Activated naive CD4-positive, alpha-beta T cell treated with anti-CD3 and anti-CD28 coated beads, Interleukin-2, amount 10 ng/mL, durations not matched to agents 7 days and 5 days (primary cell): ENCODE measurements at regions not wholly inside any gene's neighbourhood (a gene's known extent, or its start where the extent isn't known, plus 50 kb on each side); places are given as distances from the start of the nearest gene placed in this dataset.
"Not testable (repeated sequence)": the region's sequence is repeated elsewhere in the genome, so short reads cannot be mapped to it uniquely, and the experiment has no call there.

Source experiments
- CTCF ChIA-PET: fragments of 350-600 bp; sonication (Branson Sonifier 250); formaldehyde crosslinking; loops from one replicate; lab custom pipeline; 2021; ENCODE audit warnings: antibody characterized with exemption; lab: Charles Lee
- DNase-seq: peaks from one replicate; pipeline ENCODE4 v3.0.0-alpha.2; 2020
- H3K27ac Mint-ChIP-seq: one replicate; pipeline ENCODE4 v1.8.0; 2021; ENCODE audit warnings: mild to moderate bottlenecking, moderate library complexity, mixed read lengths
- H3K27me3 Mint-ChIP-seq: one replicate; pipeline ENCODE4 v1.8.0; 2021; ENCODE audit warnings: mild to moderate bottlenecking, mixed read lengths
- H3K36me3 Mint-ChIP-seq: one replicate; pipeline ENCODE4 v1.8.0; 2021; ENCODE audit warnings: mixed read lengths
- H3K4me1 Mint-ChIP-seq: one replicate; pipeline ENCODE4 v1.8.0; 2021; ENCODE audit warnings: mixed read lengths
- H3K4me3 Mint-ChIP-seq: one replicate; pipeline ENCODE4 v1.8.0; 2021; ENCODE audit warnings: mild to moderate bottlenecking, moderate library complexity, mixed read lengths
- H3K9me3 Mint-ChIP-seq: one replicate; pipeline ENCODE4 v1.8.0; 2021; ENCODE audit warnings: mixed read lengths

DNA sequence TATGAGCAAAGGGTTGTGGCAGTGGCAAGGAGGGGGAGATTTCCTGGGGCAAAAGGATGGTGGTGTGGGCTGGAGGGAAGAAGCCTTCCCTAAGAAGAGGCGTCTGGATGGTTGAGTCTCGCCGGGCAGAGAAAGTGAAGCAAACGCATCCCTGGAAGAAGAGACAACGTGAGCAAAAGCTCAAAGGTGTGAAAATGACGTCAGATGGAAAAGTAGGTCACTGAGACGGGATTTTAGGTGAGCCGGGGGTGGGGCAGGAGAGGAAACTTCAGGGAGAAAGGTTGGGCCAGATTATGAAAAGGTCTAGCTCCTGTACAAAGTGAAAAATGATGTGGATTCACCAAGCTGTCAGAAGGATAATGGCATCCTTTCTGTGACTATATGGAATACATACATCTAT is 95.3 kb upstream of the KCNE2 start:
- DNase-seq: no peak
- no peak overlapping the region for H3K4me3 Mint-ChIP-seq
- no peak overlapping the region for H3K27ac Mint-ChIP-seq
- no peaks in the 10 kb centered on the region for H3K4me1 Mint-ChIP-seq
- peaks cover 2% of the 10 kb centered on the region for H3K27me3 Mint-ChIP-seq
- H3K36me3 Mint-ChIP-seq: no peaks in the 10 kb centered on the region
- H3K9me3 Mint-ChIP-seq: no peaks in the 10 kb centered on the region
- CTCF ChIA-PET: interaction anchor here (1.1 kb wide), 1 partner anchor 12 kb away, joined by 3 read pairs; no protein-coding TSS in a partner anchor

DNA sequence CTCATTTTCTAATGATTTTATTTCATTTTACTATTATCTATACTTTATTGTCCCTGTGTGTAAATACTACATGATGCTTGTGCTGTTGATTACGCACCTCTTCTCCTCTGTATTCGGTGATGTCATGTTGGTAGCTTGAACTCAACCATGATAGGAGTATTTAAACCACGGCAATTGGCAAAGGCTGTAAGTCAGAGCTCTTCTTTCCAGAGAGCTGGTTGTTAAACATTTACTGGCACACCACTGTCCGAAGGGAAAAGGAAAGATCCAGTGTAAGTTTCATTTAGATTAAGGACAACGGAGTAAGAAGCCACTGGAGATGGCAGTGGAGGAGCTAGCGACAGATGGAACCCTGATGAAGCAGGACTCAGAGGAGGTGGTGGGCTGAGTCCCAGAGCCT is 93.4 kb upstream of the KCNE2 start:
- no peak overlapping the region for H3K4me3 Mint-ChIP-seq
- no peak overlapping the region for H3K27ac Mint-ChIP-seq
- H3K4me1 Mint-ChIP-seq: no peaks in the 10 kb centered on the region
- CTCF ChIA-PET: no interaction called here
- DNase-seq: no peak
- H3K36me3 Mint-ChIP-seq: no peaks in the 10 kb centered on the region
- no peaks in the 10 kb centered on the region for H3K9me3 Mint-ChIP-seq
- peaks cover 8% of the 10 kb centered on the region for H3K27me3 Mint-ChIP-seq

- Mint-ChIP-seq H3K4me3 (no peak overlapping the region), H3K36me3 (no peaks in the 10 kb centered on the region), H3K27me3 (peaks cover 8% of the 10 kb centered on the region), H3K27ac (no peak overlapping the region), H3K4me1 (no peaks in the 10 kb centered on the region), H3K9me3 (no peaks in the 10 kb centered on the region)
- DNase-seq: no peak
- CTCF ChIA-PET: no interaction called here
These were observed 92.5 kb upstream of the KCNE2 start for GRCh38 chr21:34271189-34271851.

GRCh38 chr21:34272321-34272720 is 91.5 kb upstream of the KCNE2 start:
- Mint-ChIP-seq H3K4me1 (no peaks in the 10 kb centered on the region), H3K4me3 (no peak overlapping the region), H3K36me3 (no peaks in the 10 kb centered on the region), H3K9me3 (no peaks in the 10 kb centered on the region), H3K27me3 (peaks cover 8% of the 10 kb centered on the region), H3K27ac (no peak overlapping the region)
- CTCF ChIA-PET: no interaction called here
- no peak for DNase-seq

GRCh38 chr21:34274001-34274400 is 89.8 kb upstream of the KCNE2 start:
- Mint-ChIP-seq H3K9me3 (no peaks in the 10 kb centered on the region), H3K27me3 (peaks cover 8% of the 10 kb centered on the region), H3K36me3 (no peaks in the 10 kb centered on the region), H3K4me1 (no peaks in the 10 kb centered on the region), H3K4me3 (no peak overlapping the region), H3K27ac (no peak overlapping the region)
- CTCF ChIA-PET: interaction anchor here (1.1 kb wide), 1 partner anchor 351 kb away, joined by 4 read pairs; no protein-coding TSS in a partner anchor
- no peak for DNase-seq

DNA sequence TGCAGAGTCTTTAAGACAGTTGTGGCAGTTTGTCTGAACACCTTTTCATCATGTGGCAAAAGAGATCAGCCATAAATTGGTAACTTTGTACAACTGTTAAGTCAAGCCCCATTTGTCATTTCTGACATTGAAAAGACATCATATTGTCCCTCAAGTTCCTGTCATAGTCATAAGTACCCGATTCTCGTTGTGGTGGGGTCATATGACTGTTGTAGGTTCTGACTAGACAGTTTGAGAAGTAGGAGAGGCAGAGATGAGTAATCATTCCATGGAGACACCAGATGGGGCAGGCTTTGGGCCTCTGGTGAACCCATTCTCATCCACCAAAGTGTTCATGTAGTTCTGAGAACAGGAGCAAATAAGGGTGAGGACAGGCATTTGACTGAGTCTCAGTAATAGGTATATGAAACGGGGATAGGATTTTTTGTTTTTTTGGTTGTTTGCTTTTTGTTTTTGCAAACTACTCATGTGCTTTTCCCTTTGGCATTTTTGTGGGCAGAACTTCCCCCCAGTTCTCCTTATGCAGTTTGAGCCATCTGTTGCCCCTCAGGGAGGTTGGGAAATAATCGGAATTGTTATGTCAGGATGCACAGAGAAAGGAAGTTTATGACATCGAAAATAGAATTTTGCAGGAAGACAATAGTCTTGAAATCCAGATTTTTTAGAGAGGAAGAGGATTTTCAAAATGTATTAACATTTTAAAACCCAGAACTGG is 86.9 kb upstream of the KCNE2 start:
- Mint-ChIP-seq H3K27me3 (peaks cover 11% of the 10 kb centered on the region), H3K36me3 (no peaks in the 10 kb centered on the region), H3K9me3 (no peaks in the 10 kb centered on the region), H3K4me3 (no peak overlapping the region), H3K27ac (no peak overlapping the region), H3K4me1 (no peaks in the 10 kb centered on the region)
- CTCF ChIA-PET: interaction anchor here (1.2 kb wide), 1 partner anchor 71 kb away, joined by 3 read pairs; no protein-coding TSS in a partner anchor
- no peak for DNase-seq

- Mint-ChIP-seq H3K4me3 (no peak overlapping the region), H3K4me1 (no peaks in the 10 kb centered on the region)
- CTCF ChIA-PET: interaction anchor here (1.2 kb wide), 1 partner anchor 70 kb away, joined by 3 read pairs; no protein-coding TSS in a partner anchor
These were observed 85.4 kb upstream of the KCNE2 start for GRCh38 chr21:34278451-34278850.

DNA sequence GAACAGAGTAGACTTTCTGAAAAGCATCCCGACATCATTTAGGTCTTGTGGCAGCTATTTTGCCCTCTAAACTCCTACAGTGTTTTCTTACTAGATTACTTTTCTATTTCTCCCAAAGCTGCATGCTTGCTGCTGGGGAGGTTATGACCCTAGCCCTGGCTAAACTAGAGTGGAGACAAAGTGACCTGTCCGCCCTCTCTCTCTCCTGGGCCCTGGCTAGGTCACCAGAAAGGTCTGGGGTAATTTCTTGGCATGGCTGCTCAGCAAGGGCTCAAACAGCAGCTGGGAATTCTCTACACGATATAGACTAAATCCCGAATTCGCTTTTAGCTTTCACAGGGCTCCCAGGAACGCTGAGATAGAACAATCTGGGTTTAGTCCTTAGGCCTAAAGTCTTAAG is 84.5 kb upstream of the KCNE2 start:
- Mint-ChIP-seq H3K9me3 (no peaks in the 10 kb centered on the region), H3K4me3 (no peak overlapping the region), H3K4me1 (no peaks in the 10 kb centered on the region), H3K27me3 (peaks cover 3% of the 10 kb centered on the region), H3K36me3 (no peaks in the 10 kb centered on the region), H3K27ac (no peak overlapping the region)
- no peak for DNase-seq
- CTCF ChIA-PET: no interaction called here

More at GRCh38 chr21:34278451-34278850, 85.4 kb upstream of the KCNE2 start:
- Mint-ChIP-seq H3K27ac (no peak overlapping the region), H3K9me3 (no peaks in the 10 kb centered on the region), H3K36me3 (no peaks in the 10 kb centered on the region), H3K27me3 (peaks cover 9% of the 10 kb centered on the region)
- DNase-seq: no peak

- Mint-ChIP-seq H3K36me3 (no peaks in the 10 kb centered on the region), H3K27ac (no peak overlapping the region), H3K9me3 (no peaks in the 10 kb centered on the region), H3K4me3 (no peak overlapping the region), H3K27me3 (peaks cover 6% of the 10 kb centered on the region), H3K4me1 (no peaks in the 10 kb centered on the region)
- no peak for DNase-seq
- CTCF ChIA-PET: no interaction called here
These were observed 83.9 kb upstream of the KCNE2 start for GRCh38 chr21:34279883-34280282.

DNA sequence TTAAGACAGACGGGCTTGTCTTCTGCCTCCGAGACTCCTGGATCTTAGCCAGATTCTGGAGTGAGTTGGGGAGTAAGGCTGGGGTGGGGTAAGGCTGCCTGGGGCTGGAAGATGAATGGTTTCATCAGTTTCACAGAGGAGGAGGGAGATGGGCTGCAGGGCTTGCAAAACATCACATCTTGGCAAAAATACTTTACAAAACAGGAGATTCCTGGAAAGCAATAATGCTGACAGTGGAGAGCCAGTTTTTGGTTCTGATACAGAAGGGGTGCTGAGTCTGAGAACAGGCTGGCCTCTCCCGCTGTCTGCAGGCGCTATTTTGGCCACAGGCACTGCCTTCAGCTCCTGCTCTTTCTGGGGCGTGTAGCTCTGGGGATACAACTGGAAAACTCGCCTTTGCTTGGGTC is 83.4 kb upstream of the KCNE2 start:
- Mint-ChIP-seq H3K27me3 (peaks cover 7% of the 10 kb centered on the region), H3K4me1 (no peaks in the 10 kb centered on the region), H3K27ac (no peak overlapping the region), H3K36me3 (no peaks in the 10 kb centered on the region), H3K4me3 (no peak overlapping the region), H3K9me3 (no peaks in the 10 kb centered on the region)
- CTCF ChIA-PET: no interaction called here
- DNase-seq: no peak

DNA sequence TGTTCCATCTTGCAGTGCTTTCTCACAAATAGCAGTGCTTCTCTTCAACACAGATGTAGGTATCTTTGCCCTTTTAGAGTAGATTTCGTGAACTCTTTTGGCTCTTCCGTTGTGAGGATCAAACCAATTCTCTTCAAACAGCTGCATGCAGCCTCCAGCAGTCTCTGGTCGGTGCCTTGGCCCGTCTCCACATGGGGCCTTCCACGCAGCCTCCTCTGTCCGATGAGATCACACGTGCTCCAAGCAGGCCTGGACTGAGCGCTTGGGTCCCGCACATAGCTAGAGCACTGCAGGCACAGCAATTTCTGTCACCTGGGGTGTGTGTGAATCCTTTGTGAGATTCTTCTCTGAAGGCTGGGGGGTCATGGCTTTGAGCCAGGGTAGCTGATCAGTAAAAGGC is 82.8 kb upstream of the KCNE2 start:
- no peaks in the 10 kb centered on the region for H3K36me3 Mint-ChIP-seq
- H3K9me3 Mint-ChIP-seq: peaks cover under 1% of the 10 kb centered on the region
- no peak overlapping the region for H3K27ac Mint-ChIP-seq
- no peak overlapping the region for H3K4me3 Mint-ChIP-seq
- H3K4me1 Mint-ChIP-seq: no peaks in the 10 kb centered on the region
- CTCF ChIA-PET: no interaction called here
- DNase-seq: no peak
- H3K27me3 Mint-ChIP-seq: peaks cover 7% of the 10 kb centered on the region

DNA sequence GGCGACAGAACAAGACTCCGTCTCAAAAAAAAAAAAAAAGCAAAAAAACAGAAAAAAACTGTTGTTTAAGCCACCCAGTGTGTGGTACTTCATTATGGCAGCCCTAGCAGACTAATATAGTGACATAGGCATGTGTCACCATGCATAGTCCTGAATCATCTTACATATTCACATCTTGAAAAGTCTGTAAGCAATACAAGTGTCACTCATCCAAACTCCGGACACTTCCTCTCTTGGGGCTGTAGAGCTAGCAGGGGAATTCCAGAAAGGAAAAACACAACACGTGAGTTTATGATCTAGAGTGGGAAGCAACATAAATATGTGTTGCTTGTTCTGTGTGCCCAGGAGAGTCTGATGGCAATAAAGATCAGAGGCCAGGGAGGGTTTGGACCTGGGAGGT is 81.6 kb upstream of the KCNE2 start:
- CTCF ChIA-PET: no interaction called here
- Mint-ChIP-seq H3K4me1 (no peaks in the 10 kb centered on the region), H3K27ac (no peak overlapping the region), H3K4me3 (no peak overlapping the region), H3K36me3 (peaks cover 1% of the 10 kb centered on the region), H3K27me3 (peaks cover 7% of the 10 kb centered on the region), H3K9me3 (peaks cover 7% of the 10 kb centered on the region)
- DNase-seq: no peak

DNA sequence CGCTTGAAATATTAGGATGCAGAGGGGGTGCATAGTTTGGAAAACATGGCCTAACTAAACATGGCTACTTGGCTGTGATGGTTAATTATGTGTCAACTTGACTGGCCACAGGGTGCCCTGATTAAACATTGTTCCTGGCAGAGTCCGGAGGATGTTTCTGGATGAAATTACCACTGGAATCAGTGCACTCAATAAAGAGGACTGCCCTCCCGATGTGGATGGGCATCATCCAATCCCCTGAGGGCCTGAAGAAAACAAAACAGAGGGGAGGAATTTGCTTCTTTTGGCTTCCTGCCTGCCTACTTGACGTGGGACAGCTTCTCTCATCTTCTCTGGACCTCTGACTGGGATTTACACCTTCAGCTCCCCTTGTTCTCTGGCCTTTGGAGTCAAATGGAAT is 79.1 kb upstream of the KCNE2 start:
- Mint-ChIP-seq H3K4me1 (no peaks in the 10 kb centered on the region), H3K4me3 (no peak overlapping the region), H3K27ac (no peak overlapping the region), H3K9me3 (peaks cover 19% of the 10 kb centered on the region), H3K27me3 (peaks cover 7% of the 10 kb centered on the region), H3K36me3 (peaks cover 4% of the 10 kb centered on the region)
- CTCF ChIA-PET: no interaction called here
- no peak for DNase-seq

- DNase-seq, CTCF ChIA-PET, H3K4me3 Mint-ChIP-seq, H3K4me1 Mint-ChIP-seq, H3K27ac Mint-ChIP-seq, H3K27me3 Mint-ChIP-seq, H3K36me3 Mint-ChIP-seq: not testable (repeated sequence)
- H3K9me3 Mint-ChIP-seq: peaks cover 19% of the 10 kb centered on the region
These were observed 75.8 kb upstream of the KCNE2 start for GRCh38 chr21:34288042-34288441.

DNA sequence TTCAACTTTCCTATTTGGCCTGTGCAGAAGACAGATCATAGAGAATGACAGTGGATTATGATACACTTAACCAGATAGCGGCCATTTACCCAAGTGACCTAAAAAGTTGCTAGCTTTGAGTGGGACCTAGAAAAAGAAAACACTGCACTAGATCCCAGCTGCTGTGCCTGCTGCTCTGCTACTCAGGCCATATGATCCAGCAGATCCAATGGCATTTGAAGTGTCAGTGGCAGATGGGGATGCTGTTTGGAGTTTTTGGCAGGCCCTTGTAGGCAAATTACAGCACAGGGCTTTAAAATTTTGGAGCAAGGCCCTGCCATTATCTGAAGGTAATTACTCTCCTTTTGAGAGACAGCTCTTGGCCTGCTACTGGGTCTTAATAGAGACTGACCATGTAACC is 74.0 kb upstream of the KCNE2 start:
- H3K4me1 Mint-ChIP-seq: no peaks in the 10 kb centered on the region
- CTCF ChIA-PET: interaction anchor here (0.5 to 1.5 kb wide), 3 partner anchors 366 to 622 kb away, joined by 3 to 5 read pairs (median 3); no protein-coding TSS in a partner anchor
- peaks cover 19% of the 10 kb centered on the region for H3K9me3 Mint-ChIP-seq
- H3K4me3 Mint-ChIP-seq: no peak overlapping the region
- peaks cover 2% of the 10 kb centered on the region for H3K27me3 Mint-ChIP-seq
- H3K27ac Mint-ChIP-seq: no peak overlapping the region
- DNase-seq: no peak
- peaks cover 4% of the 10 kb centered on the region for H3K36me3 Mint-ChIP-seq
